ENCODE measurements at regions not wholly inside any gene's neighbourhood (a gene's known extent, or its start where the extent isn't known, plus 50 kb on each side); places are given as distances from the start of the nearest gene placed in this dataset.

DNA sequence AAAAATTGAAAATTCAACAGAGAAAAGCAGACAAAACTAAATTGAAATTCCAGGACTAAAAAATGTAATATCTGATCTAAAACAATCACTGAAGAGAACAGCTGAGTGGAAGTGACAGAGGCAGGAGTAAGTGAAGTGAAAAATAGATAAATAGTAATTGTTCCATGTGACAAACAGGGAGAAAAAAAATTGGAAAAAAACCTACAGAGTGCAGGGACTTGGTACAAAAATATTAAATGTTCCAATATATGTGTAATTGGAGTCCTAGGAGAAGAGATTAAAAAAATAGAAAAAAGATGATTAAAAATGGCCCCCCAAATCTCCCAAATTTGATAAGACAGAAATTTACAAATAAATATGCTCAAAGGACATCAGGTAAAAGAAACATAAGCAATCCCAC, 63.4 kb upstream of the NAMPT start:
- peaks cover 3% of the 10 kb centered on the region for H3K27me3 ChIP-seq (ENCODE audit: insufficient read depth, low read depth, severe bottlenecking)
- H3K4me3 ChIP-seq (ENCODE audit: low read depth, low read length), result no peak overlapping the region
- no peaks in the 10 kb centered on the region for H3K9me3 ChIP-seq (ENCODE audit: severe bottlenecking)
- TF ChIP-seq, protein P1, sequence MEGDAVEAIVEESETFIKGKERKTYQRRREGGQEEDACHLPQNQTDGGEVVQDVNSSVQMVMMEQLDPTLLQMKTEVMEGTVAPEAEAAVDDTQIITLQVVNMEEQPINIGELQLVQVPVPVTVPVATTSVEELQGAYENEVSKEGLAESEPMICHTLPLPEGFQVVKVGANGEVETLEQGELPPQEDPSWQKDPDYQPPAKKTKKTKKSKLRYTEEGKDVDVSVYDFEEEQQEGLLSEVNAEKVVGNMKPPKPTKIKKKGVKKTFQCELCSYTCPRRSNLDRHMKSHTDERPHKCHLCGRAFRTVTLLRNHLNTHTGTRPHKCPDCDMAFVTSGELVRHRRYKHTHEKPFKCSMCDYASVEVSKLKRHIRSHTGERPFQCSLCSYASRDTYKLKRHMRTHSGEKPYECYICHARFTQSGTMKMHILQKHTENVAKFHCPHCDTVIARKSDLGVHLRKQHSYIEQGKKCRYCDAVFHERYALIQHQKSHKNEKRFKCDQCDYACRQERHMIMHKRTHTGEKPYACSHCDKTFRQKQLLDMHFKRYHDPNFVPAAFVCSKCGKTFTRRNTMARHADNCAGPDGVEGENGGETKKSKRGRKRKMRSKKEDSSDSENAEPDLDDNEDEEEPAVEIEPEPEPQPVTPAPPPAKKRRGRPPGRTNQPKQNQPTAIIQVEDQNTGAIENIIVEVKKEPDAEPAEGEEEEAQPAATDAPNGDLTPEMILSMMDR (IDR thresholded peaks at IDR 0.05; ENCODE audit: low read depth, low read length), result no peak
- no peak overlapping the region for H3K27ac ChIP-seq
- no peaks in the 10 kb centered on the region for H3K36me3 ChIP-seq
- no peak for DNase-seq

DNA sequence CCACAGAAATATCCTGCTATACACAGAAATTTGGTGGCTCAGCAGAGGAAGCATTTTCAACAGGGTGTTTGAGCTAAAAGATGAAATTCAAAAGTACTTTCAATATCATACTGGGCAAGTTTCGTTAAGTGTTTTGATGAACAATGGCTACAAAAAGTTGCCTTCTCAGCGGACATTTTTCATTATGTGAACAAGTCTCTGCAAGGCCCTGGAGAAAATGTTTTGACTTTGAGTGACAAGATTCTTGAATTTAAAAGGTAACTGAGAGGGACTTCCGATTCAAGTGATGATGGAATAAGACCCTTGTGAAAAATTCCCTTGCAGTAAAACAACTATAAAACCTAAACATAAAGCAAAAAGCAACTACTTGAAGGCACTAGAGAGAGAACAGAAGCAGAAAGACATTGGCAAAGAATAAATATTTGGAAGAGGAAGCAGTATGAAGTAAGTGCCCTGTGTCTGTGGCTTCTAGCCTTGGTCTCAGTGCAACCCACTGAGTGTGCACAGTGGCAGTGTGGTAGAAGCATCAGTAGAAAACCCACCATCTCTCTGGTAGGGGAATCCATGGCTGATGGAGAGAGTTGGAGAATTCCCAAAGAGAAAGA, 62.5 kb upstream of the NAMPT start:
- no peak for DNase-seq

DNA sequence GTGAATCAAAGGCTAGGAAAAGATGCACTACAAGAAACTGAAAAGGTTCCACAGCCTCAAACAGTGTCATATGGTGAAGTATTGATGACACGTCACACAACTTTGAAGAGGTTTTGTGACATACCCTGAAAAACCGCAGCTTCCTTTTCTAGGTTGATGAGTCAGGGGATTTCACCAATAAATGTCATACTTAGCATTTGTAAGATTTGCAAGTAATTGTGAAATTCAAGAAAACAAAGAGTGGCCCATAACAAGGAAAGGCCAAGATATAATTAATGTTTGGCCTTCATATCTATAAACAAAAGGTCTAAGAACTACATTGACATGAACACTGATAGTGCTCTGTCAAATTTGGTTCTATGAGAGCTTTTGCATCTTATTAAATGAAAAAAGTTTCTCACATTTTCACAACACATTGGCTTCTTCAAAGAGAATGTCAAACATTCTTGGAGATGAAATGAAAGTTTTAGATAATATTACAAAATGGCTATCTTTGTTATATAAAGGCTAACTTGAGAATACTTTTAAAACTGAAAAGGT, 62.0 kb upstream of the NAMPT start:
- no peak overlapping the region for H3K27ac ChIP-seq
- DNase-seq, result no peak
- H3K36me3 ChIP-seq, result no peaks in the 10 kb centered on the region
- no peaks in the 10 kb centered on the region for H3K9me3 ChIP-seq (ENCODE audit: severe bottlenecking)
- H3K4me3 ChIP-seq (ENCODE audit: low read depth, low read length), result no peak overlapping the region
- H3K27me3 ChIP-seq (ENCODE audit: insufficient read depth, low read depth, severe bottlenecking), result peaks cover 3% of the 10 kb centered on the region
- TF ChIP-seq, protein P1 (IDR thresholded peaks at IDR 0.05; ENCODE audit: low read depth, low read length), result no peak

More for the DNA sequence above, 62.5 kb upstream of the NAMPT start:
- no peaks in the 10 kb centered on the region for H3K9me3 ChIP-seq (ENCODE audit: severe bottlenecking)
- no peaks in the 10 kb centered on the region for H3K36me3 ChIP-seq
- no peak overlapping the region for H3K27ac ChIP-seq
- TF ChIP-seq, protein P1 (IDR thresholded peaks at IDR 0.05; ENCODE audit: low read depth, low read length), result no peak
- H3K27me3 ChIP-seq (ENCODE audit: insufficient read depth, low read depth, severe bottlenecking), result peaks cover 3% of the 10 kb centered on the region
- no peak overlapping the region for H3K4me3 ChIP-seq (ENCODE audit: low read depth, low read length)

DNA sequence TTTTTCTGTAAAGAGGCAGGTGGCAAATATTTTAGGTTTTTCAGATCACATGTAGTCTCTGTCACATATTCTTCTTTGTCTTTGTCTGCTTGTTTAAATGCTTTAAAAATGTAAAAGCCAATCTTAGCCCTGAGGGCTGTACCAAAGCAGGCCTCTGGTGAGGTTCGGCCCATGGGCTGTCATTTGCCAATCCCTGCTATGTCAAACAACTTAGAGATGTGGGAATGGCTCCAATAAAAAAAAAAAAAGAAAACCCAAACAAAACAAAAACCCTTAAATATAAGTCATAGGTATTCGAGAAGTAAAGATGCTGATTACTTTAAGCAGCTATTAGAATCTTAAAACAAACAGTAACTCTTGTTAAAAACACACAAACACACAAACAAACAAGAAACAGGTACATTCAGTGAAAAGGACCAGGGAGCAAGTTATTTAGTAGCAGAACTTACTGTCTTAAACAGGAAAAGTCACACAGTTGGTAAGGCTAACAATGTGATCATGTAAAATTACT, 61.4 kb upstream of the NAMPT start:
- H3K4me3 ChIP-seq (ENCODE audit: low read depth, low read length), result no peak overlapping the region
- DNase-seq, result no peak
- TF ChIP-seq, protein P1 (IDR thresholded peaks at IDR 0.05; ENCODE audit: low read depth, low read length), result no peak
- H3K27ac ChIP-seq, result no peak overlapping the region
- no peaks in the 10 kb centered on the region for H3K9me3 ChIP-seq (ENCODE audit: severe bottlenecking)
- H3K36me3 ChIP-seq, result no peaks in the 10 kb centered on the region
- peaks cover 3% of the 10 kb centered on the region for H3K27me3 ChIP-seq (ENCODE audit: insufficient read depth, low read depth, severe bottlenecking)

DNA sequence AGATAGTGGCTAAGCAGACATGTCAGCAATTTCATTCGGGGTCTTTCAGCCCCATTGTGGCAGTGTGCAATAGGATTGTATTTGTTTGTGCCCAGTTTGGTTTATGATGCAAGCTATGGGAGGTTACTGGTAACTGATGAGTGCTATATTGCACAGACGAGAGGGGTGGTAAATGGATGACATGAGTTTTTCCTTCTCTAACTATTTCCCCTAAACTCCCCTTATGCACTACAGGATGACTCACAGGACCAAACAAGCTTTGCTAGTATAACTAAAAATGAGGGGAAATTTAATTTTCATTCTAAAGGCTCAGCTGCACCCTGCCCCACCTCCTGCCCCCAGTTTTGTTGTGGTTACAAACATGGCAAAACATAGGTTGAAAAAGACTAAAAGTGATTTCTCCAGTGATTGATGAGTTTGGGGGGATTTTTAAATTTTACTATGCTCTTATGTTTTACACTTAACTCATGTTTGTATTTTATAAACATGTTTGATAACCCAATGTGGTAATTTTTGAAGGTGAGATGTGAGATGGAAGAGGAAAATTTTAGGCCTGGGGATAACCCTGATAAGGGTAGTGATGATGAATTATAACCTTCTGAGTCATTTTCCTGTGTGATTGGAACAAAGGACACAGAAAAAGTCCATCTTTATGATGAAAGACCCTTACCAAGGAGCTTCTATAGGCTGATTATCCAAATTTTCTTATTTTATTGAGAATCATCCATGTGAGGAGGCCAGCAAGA, 60.8 kb upstream of the NAMPT start:
- Histone ChIP-seq H3K36me3 (no peaks in the 10 kb centered on the region), H3K27ac (no peak overlapping the region), H3K9me3 (ENCODE audit: severe bottlenecking) (no peaks in the 10 kb centered on the region), H3K4me3 (ENCODE audit: low read depth, low read length) (no peak overlapping the region), H3K27me3 (ENCODE audit: insufficient read depth, low read depth, severe bottlenecking) (peaks cover 3% of the 10 kb centered on the region)
- DNase-seq, result no peak
- TF ChIP-seq, protein P1 (IDR thresholded peaks at IDR 0.05; ENCODE audit: low read depth, low read length), result no peak

Measured in WERI-Rb-1 (cell line).